ENCODE measurements at regions not wholly inside any gene's neighbourhood (a gene's known extent, or its start where the extent isn't known, plus 50 kb on each side); places are given as distances from the start of the nearest gene placed in this dataset.

GRCh38 chr6:137980777-137981176 is 113.7 kb downstream of the TNFAIP3 start:
- FAIRE-seq (no peak), DNase-seq (ENCODE audit: low spot score) (no peak), ATAC-seq (peak; percentile 31; the same call in 2 of the 3 replicates)
- H2AFZ ChIP-seq (ENCODE audit: low read length) = no peak overlapping the region
- peaks cover 0 to 29% of the 10 kb centered on the region in 2 experiments; a peak in 3 of 5 replicates for H3K27me3 ChIP-seq (ENCODE audit: control insufficient read depth in 1 of 2, insufficient read depth in 2 of 2, low read length in 2 of 2)
- no peaks in the 10 kb centered on the region for H3K79me2 ChIP-seq (ENCODE audit: insufficient read depth, low read length)
- no peak overlapping the region for H3K9ac ChIP-seq (ENCODE audit: insufficient read depth, low read depth, low read length)
- in situ Hi-C loops (cut with HindIII; ENCODE audit: extremely low pct_ligation_motif_present, low pct_unique_long_range_greater_than_20kb) (no loop called here), intact Hi-C loops (cut with micrococcal nuclease; ENCODE audit: unreplicated experiment) (no loop called here)
- H4K20me1 ChIP-seq (ENCODE audit: insufficient read depth, low read length) = no peaks in the 10 kb centered on the region
- H3K4me3 ChIP-seq (replicated peaks in 1 of 3; ENCODE audit: insufficient read depth in 1 of 3, low read depth in 2 of 3, low read length in 3 of 3) = no peak overlapping the region
- no peaks in the 10 kb centered on the region for H3K36me3 ChIP-seq (replicated peaks in 1 of 2; ENCODE audit: control insufficient read depth in 1 of 2, insufficient read depth in 2 of 2, low read length in 2 of 2)
- no peaks in the 10 kb centered on the region for H3K4me1 ChIP-seq (ENCODE audit: insufficient read depth, low read length)
- H3K4me2 ChIP-seq (ENCODE audit: low read depth, low read length) = no peak overlapping the region
- TF ChIP-seq ZHX2 (IDR thresholded peaks at IDR 0.05; ENCODE audit: low read depth) (no peak), ZHX2 (CRISPR knock-in tag; IDR thresholded peaks at IDR 0.05; ENCODE audit: borderline replicate concordance) (no peak), ZBTB49 (CRISPR knock-in tag; IDR thresholded peaks at IDR 0.05; ENCODE audit: borderline replicate concordance) (no peak), SMARCC2 (IDR thresholded peaks at IDR 0.05) (no peak), GTF3A (CRISPR knock-in tag; conservative IDR thresholded peaks at IDR 0.05) (no peak), NR2C2 (CRISPR knock-in tag; IDR thresholded peaks at IDR 0.05; ENCODE audit: borderline replicate concordance) (no peak), ZNF326 (CRISPR knock-in tag; IDR thresholded peaks at IDR 0.05; ENCODE audit: borderline replicate concordance) (no peak), HES4 (CRISPR knock-in tag; IDR thresholded peaks at IDR 0.05; ENCODE audit: borderline replicate concordance) (no peak), ZNF772 (CRISPR knock-in tag; IDR thresholded peaks at IDR 0.05) (no peak), ZZZ3 (CRISPR knock-in tag; IDR thresholded peaks at IDR 0.05; ENCODE audit: borderline replicate concordance) (no peak), FUBP1 (CRISPR knock-in tag; IDR thresholded peaks at IDR 0.05; ENCODE audit: borderline replicate concordance) (no peak)
- WGBS (ENCODE audit: low lambda C conversion rate) = 60% methylated on average over 1 of the region's 1 CpG
- ChIA-PET POLR2A (no interaction called here), CTCF (ENCODE audit: low intra/inter-chr PET ratio, low total read pairs) (no interaction called here)
- H3K27ac ChIP-seq (ENCODE audit: extremely low read length, insufficient read depth, low read length) = no peak overlapping the region
- no TSS peak for BruUV-seq (replicated peaks)
- H3K9me3 ChIP-seq (ENCODE audit: low read length) = no peaks in the 10 kb centered on the region
